Breast epithelium (tissue), 4 donors: ENCODE measurements at regions not wholly inside any gene's neighbourhood (a gene's known extent, or its start where the extent isn't known, plus 50 kb on each side); places are given as distances from the start of the nearest gene placed in this dataset.

Experiments
- DNase-seq, 2 donors: peaks; one replicate each; pipeline ENCODE4 v3.0.0-alpha.2; 2019; ENCODE audit warnings: low spot score in 2 of 2
- H3K27ac ChIP-seq, 2 donors: fragments of 200-600 bp; sonication (generic) in 1 of 2; one replicate each; pipeline ENCODE4 v1.5.1; 2016 to 2019; ENCODE audit warnings: mild to moderate bottlenecking in 1 of 2
- H3K27me3 ChIP-seq, 2 donors: fragments of 200-600 bp; sonication (generic) in 1 of 2; one replicate each; pipeline versions ENCODE4 v1.5.1 to v1.6.0; 2017 to 2019; ENCODE audit warnings: control low read depth in 1 of 2, mild to moderate bottlenecking in 1 of 2
- H3K36me3 ChIP-seq: fragments of 200-600 bp; one replicate; pipeline ENCODE4 v1.5.1; 2019
- H3K4me1 ChIP-seq, 2 donors: fragments of 200-600 bp; sonication (generic); one replicate each; pipeline ENCODE4 v1.5.1; 2016 to 2019; ENCODE audit warnings: control low read depth in 1 of 2
- H3K4me3 ChIP-seq, 3 donors: fragments of 200-600 bp; sonication (generic); 1 replicate in 2 of 3; 2 replicates in 1 of 3; pipeline ENCODE4 v1.5.1; 2016 to 2019; ENCODE audit warnings: mild to moderate bottlenecking in 3 of 3, moderate library complexity in 2 of 3
- H3K9me3 ChIP-seq, 2 donors: fragments of 200-600 bp; sonication (generic) in 1 of 2; one replicate each; pipeline ENCODE4 v1.5.1; 2016 to 2019; ENCODE audit warnings: control low read depth in 1 of 2
- CTCF ChIP-seq, 3 donors: fragments of 450-650 bp; IDR thresholded peaks; one replicate each; pipeline ENCODE4 v1.5.1; 2016 to 2017; ENCODE audit warnings: antibody characterized with exemption in 3 of 3, mild to moderate bottlenecking in 3 of 3, moderate library complexity in 3 of 3
- POLR2A ChIP-seq: fragments of 450-650 bp; IDR thresholded peaks from one replicate; pipeline ENCODE4 v1.6.1; 2016; ENCODE audit warnings: antibody characterized with exemption, mild to moderate bottlenecking, moderate library complexity
- POLR2AphosphoS5 ChIP-seq, 3 donors: sonication (generic); formaldehyde crosslinking; IDR thresholded peaks; one replicate each; pipeline ENCODE4 v1.6.1; 2017; ENCODE audit warnings: antibody characterized with exemption in 3 of 3
- intact Hi-C: fragments of 100-400 bp; cut with DNase I; formaldehyde crosslinking; loops from one replicate; pipeline ENCODE4 v1.15.1; 2023; ENCODE audit warnings: low total_unique reads

GRCh38 chr21:27143476-27143875 lies 176.6 kb upstream of the ADAMTS5 start:
- Histone ChIP-seq H3K36me3 (no peaks in the 10 kb centered on the region), H3K27ac (no peak overlapping the region), H3K9me3 (peaks cover 0 to 3% of the 10 kb centered on the region in 2 donors), H3K27me3 (no peaks in the 10 kb centered on the region), H3K4me3 (no peak overlapping the region), H3K4me1 (no peaks in the 10 kb centered on the region)
- intact Hi-C loops: loop anchor here (5.0 kb wide), 1 partner anchor 551 kb away; no protein-coding TSS in a partner anchor
- TF ChIP-seq POLR2A (no peak), POLR2AphosphoS5 (IDR thresholded peaks at IDR 0.05) (no peak), CTCF (IDR thresholded peaks at IDR 0.05) (no peak)
- DNase-seq: no peak

- Histone ChIP-seq H3K4me3 (no peak overlapping the region), H3K27me3 (no peaks in the 10 kb centered on the region), H3K9me3 (no peaks in the 10 kb centered on the region), H3K36me3 (no peaks in the 10 kb centered on the region), H3K27ac (no peak overlapping the region), H3K4me1 (no peaks in the 10 kb centered on the region)
- intact Hi-C loops: no loop called here
- DNase-seq: no peak
- TF ChIP-seq CTCF (IDR thresholded peaks at IDR 0.05) (no peak), POLR2AphosphoS5 (IDR thresholded peaks at IDR 0.05) (no peak), POLR2A (no peak)
Measured at GRCh38 chr21:27139526-27139925, 172.6 kb upstream of the ADAMTS5 start.

DNA sequence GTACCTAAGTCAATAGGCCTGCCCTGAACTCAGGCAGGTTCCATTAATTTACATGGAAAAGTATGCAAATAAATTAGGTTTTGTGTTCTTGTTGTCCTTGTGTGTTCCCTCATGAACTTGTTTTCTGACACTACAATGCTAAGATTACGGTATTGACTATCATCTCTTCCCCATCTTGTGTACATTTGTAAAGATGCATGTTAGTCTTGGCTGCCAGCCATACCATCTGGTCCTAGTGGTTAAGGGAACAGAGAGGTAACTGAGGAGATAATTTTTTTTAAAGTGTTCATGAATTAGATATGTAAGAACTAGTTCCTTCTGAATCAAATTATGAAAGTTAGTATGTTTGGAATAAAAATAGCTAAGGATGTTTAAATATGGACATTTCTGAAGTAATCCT lies 167.6 kb upstream of the ADAMTS5 start:
- H3K36me3 ChIP-seq: no peaks in the 10 kb centered on the region
- no peak overlapping the region for H3K27ac ChIP-seq
- H3K9me3 ChIP-seq: no peaks in the 10 kb centered on the region
- H3K4me3 ChIP-seq: no peak overlapping the region
- H3K27me3 ChIP-seq: no peaks in the 10 kb centered on the region
- DNase-seq: no peak
- intact Hi-C loops: no loop called here
- no peaks in the 10 kb centered on the region for H3K4me1 ChIP-seq
- TF ChIP-seq POLR2A (no peak), CTCF (IDR thresholded peaks at IDR 0.05) (no peak), POLR2AphosphoS5 (IDR thresholded peaks at IDR 0.05) (no peak)

- Histone ChIP-seq H3K27me3 (no peaks in the 10 kb centered on the region), H3K36me3 (no peaks in the 10 kb centered on the region), H3K9me3 (no peaks in the 10 kb centered on the region), H3K27ac (no peak overlapping the region), H3K4me3 (no peak overlapping the region), H3K4me1 (no peaks in the 10 kb centered on the region)
- TF ChIP-seq CTCF (IDR thresholded peaks at IDR 0.05) (no peak), POLR2A (no peak), POLR2AphosphoS5 (IDR thresholded peaks at IDR 0.05) (no peak)
- DNase-seq: no peak
- intact Hi-C loops: no loop called here
Measured at GRCh38 chr21:27132266-27132665, 165.4 kb upstream of the ADAMTS5 start.

- TF ChIP-seq POLR2AphosphoS5 (IDR thresholded peaks at IDR 0.05): no peak
- no peak for TF ChIP-seq POLR2A
- no peak for TF ChIP-seq CTCF (IDR thresholded peaks at IDR 0.05)
- H3K27me3 ChIP-seq: no peaks in the 10 kb centered on the region
- no peaks in the 10 kb centered on the region for H3K4me1 ChIP-seq
- intact Hi-C loops: loop anchor here (2.0 kb wide), 1 partner anchor 73 kb away; no protein-coding TSS in a partner anchor
- no peak for DNase-seq
- H3K27ac ChIP-seq: no peak overlapping the region
- no peak overlapping the region for H3K4me3 ChIP-seq
- H3K9me3 ChIP-seq: no peaks in the 10 kb centered on the region
- no peaks in the 10 kb centered on the region for H3K36me3 ChIP-seq
Measured at GRCh38 chr21:27130154-27130553, 163.3 kb upstream of the ADAMTS5 start.
